ENCODE measurements at regions not wholly inside any gene's neighbourhood (a gene's known extent, or its start where the extent isn't known, plus 50 kb on each side); places are given as distances from the start of the nearest gene placed in this dataset.

GRCh38 chr4:186810613-186811150 is 87.0 kb upstream of the FAT1 start:
- TF ChIP-seq POLR2AphosphoS5 (IDR thresholded peaks at IDR 0.05) = no peak
- TF ChIP-seq POLR2A (IDR thresholded peaks at IDR 0.05) = no peak
- TF ChIP-seq, protein P1, sequence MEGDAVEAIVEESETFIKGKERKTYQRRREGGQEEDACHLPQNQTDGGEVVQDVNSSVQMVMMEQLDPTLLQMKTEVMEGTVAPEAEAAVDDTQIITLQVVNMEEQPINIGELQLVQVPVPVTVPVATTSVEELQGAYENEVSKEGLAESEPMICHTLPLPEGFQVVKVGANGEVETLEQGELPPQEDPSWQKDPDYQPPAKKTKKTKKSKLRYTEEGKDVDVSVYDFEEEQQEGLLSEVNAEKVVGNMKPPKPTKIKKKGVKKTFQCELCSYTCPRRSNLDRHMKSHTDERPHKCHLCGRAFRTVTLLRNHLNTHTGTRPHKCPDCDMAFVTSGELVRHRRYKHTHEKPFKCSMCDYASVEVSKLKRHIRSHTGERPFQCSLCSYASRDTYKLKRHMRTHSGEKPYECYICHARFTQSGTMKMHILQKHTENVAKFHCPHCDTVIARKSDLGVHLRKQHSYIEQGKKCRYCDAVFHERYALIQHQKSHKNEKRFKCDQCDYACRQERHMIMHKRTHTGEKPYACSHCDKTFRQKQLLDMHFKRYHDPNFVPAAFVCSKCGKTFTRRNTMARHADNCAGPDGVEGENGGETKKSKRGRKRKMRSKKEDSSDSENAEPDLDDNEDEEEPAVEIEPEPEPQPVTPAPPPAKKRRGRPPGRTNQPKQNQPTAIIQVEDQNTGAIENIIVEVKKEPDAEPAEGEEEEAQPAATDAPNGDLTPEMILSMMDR (IDR thresholded peaks at IDR 0.05) = no peak
- no peak for TF ChIP-seq EP300 (IDR thresholded peaks at IDR 0.05)
